ENCODE measurements at regions not wholly inside any gene's neighbourhood (a gene's known extent, or its start where the extent isn't known, plus 50 kb on each side); places are given as distances from the start of the nearest gene placed in this dataset.

DNA sequence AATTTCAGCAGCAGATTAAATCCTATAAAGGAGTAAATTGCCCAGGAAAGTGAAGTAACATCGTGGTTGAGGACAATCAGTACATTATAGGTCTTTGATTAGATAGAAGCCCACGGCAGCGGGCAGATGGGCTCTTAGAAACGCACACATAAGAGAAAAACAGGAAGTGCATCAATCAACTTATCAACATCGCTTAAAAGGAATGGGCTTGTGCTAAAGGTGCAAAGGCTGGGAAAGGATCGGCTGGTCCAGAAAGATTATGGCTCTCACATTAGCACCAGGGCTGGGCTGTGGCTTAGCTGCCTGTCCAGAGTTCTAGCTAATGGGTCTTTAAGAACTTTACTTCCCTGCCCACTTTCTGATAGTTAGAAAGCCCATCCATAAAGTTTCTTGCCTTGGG is 292.0 kb upstream of the TNRC6C start:
- FAIRE-seq, result no peak

DNA sequence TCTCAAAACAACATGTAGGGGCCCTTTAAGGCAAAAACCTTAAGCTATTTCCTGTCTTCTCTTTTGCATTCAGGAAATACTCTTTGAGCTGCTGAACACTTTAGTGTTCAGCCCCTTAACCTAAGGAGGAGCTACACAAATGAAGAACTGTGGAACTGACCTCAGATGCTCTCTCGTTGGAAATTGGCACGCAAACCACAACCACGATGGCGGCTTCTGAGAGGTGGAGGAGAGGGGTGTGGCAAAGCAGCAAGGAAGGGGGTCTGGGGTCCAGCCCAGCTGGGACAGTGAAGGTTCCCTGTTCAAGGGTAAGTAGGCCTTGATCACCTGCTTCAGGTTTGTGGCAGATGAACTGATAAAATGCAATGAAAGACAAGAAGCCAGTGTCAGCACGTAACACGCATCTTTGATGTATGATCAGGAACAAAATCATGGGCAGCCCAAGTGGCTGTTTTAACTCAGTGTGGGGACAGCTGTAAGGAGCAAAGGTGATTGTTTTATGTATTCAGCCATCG is 291.6 kb upstream of the TNRC6C start:
- FAIRE-seq, result no peak

DNA sequence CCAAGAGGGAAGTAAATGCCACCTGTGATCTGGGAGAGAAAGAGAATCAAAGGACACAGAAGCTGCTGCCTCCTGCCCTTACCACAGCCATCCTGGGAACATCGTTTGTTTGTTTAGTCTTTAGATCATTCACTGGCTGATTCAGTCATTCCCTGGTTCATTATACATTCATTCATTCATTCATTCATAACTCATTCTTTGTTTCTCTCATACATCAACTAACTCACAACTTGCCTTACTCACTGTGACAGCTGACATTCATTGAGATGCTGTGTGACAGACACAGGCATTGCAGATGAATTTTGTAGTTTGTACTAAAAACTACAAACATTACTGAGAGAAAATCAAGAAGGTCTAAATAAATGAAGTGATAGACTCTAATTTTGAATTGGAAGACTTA is 291.0 kb upstream of the TNRC6C start:
- no peak for FAIRE-seq

DNA sequence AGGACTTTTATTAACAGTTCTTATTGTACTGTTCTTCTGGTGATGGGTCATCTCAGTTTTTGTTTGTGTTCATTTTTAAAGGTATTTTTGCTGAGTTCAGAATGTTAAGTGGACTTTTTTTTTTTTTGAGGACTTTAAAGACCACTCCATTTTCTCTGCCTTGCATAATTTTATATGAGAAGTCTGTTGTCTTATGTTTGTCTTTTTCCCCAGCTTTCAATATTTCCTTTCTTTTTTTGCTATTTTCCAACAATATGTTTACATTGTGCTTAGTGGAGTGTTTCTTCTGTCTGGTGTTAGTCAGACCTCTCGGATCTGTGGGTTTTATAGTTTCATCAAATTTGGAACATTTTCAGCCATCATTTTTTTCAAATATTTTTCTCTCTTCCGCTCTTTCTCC is 290.0 kb upstream of the TNRC6C start:
- no peak for FAIRE-seq

DNA sequence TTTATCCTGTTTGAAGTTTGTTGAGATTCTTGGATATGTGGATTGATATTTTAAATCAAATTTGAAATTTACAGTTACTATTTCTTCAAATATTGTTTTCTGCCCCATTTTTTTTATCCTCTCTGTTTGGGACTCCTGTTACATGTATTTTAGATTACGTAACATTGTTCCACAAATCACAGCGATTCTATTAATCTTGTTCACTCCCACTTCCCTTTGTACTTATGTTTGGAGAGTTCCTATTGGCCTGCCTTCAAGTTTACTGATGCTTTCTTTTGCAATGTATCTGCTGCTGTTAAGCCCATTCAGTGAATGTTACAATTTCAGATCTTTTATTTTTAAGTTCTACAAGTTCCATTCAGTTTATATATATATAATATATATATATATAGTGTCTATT is 288.3 kb upstream of the TNRC6C start:
- FAIRE-seq, result no peak

DNA sequence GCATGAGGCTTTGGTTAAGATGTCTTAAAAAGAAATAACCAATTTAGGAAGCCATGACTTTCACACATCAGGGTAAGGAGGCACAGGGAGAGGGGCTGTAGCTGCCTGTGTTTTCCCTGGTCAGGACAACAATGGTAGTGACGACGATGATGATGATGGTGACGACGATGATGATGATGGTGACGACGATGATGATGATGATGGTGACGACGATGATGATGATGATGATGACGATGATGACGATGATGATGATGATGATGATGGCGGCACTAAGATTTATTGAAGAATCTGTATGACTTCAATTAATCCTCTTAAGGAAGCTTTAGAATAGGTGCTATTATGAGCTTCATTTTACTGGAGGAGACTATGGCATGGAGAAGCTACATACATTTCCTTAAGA is 284.1 kb upstream of the TNRC6C start:
- FAIRE-seq, result no peak

DNA sequence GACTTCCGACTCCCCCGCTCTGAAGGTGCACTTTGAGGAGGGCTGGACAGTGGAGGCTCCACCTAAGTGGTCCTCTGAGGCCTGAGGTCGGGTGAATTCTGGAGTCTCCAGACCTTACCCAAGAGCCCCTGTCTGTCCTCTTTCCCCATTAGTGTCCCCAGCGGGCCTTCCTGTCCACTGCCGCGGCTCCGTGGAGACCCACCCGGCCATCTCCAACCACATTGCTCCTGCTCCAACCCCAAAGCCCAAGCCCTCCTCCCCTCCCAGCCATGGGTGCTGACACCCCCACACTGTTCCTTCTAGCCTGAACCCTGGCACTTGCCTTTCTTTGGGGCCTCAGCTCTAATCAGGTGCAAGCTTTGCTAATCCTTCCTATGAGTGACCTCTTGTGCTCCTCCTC is 283.1 kb upstream of the TNRC6C start:
- FAIRE-seq, result no peak

DNA sequence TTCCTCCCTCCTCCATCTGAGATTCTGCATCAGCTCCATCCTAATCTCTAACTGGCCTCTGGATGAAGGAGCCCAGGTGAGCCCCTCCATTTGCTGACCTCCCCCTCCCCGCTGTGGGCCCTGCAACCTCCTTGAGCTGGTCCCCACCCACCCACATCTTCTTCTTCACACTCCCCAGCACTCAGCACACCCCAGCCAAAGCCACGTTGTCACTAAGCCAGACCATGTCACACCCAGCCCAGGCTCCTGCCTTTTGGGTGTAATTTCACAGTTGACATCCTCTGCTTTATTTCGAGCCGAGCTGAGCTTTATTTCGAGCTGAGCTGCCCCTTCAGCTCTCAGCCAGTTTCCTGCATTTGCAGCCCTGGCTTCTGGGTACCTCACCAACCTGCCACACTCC is 282.7 kb upstream of the TNRC6C start:
- no peak for FAIRE-seq

DNA sequence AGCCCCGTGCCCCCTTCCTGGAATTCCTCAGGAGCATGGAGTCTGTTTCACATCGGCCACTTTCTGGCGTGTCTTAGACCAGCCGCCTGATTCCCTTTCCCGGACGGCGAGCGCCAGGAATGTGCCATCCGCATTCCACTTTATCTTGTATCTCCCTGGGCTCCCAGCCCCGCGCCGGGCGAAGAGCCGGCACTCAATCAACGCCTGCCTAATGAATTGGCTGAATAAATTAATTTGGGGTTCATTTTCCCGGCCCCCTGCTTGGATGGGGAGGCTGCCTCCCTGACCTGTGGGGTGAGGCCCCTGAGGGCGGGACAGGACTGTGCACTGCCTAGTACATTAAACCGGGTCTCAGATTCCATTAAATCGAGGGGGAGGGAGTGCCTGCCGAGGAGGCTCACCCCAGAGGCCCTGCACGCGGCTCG is 282.3 kb upstream of the TNRC6C start:
- no peak for FAIRE-seq

DNA sequence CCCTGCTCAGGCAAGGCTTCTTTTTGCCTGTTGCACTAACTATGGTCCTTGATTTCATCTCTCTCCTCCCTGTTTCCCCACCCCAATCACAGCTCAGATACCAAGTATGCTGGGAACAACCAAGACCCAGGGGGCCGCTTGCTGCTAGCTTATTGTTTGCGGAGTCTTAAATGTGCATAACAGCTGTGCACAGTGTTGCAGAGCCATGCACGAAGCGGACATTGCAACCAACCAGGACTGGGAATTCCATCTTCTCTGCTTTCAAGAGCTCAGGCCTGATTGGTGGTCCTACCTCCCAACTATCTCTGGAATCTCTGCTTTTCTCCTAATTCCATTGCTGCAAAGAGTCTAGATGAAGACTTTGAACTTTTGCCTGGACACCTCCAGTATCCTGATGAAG is 281.3 kb upstream of the TNRC6C start:
- FAIRE-seq, result no peak

DNA sequence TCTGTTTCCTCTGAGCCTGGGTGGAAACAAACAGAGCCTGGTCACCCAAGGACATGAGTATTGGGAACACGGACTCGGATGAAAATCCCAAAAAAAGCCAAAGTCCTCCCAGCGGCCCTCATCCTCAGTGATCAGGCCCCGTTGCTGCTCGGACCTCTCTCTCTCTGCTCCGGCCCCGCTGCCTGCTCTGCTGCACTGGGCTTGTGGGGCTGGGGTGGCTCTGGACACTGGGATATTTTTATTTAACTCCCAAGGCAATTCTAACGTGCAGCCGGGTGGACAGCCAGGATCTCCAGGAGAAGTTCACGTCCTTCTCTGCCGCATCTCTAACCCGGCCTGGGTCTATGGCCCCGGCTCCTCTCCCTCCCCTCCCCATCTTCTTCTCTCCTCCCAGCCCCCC is 280.9 kb upstream of the TNRC6C start:
- FAIRE-seq, result no peak

DNA sequence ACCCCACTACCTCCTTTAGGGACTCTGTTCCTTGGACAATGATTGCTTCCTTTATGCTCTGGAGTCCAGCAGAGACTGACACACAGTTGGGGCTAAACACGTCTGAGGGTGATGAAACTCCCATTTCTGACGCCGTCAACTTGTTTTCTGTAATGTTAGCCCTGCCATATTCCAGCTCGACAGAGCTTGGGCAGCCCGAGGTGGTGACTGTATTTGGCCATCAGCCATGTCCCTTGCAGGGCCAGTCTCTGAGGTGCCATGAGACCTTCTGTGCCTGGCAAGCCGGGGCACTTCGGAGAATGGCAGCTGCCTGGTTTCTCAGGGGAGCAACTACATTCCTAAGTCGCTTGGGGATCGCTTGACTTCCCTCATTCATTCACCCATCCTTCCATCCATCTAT is 278.9 kb upstream of the TNRC6C start:
- no peak for FAIRE-seq

DNA sequence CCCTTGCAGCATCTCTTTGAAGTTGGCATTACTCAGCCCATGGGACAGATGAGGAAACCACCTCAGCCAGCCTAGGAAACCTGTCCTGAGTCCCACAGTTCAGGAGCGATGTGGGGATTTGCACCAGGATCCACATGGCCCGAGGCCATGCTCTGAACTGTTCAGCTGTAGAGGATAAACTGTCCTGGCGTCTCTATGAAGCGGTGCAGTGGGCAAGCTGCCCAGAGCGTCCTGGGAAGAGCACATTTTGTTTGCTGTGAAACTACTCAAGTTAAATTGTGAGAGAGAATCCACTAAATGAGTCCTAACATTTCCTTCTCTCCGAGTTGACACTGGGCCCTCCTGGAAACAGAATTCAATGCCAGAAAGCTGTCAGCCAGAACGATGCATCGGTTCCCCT is 276.6 kb upstream of the TNRC6C start:
- no peak for FAIRE-seq

DNA sequence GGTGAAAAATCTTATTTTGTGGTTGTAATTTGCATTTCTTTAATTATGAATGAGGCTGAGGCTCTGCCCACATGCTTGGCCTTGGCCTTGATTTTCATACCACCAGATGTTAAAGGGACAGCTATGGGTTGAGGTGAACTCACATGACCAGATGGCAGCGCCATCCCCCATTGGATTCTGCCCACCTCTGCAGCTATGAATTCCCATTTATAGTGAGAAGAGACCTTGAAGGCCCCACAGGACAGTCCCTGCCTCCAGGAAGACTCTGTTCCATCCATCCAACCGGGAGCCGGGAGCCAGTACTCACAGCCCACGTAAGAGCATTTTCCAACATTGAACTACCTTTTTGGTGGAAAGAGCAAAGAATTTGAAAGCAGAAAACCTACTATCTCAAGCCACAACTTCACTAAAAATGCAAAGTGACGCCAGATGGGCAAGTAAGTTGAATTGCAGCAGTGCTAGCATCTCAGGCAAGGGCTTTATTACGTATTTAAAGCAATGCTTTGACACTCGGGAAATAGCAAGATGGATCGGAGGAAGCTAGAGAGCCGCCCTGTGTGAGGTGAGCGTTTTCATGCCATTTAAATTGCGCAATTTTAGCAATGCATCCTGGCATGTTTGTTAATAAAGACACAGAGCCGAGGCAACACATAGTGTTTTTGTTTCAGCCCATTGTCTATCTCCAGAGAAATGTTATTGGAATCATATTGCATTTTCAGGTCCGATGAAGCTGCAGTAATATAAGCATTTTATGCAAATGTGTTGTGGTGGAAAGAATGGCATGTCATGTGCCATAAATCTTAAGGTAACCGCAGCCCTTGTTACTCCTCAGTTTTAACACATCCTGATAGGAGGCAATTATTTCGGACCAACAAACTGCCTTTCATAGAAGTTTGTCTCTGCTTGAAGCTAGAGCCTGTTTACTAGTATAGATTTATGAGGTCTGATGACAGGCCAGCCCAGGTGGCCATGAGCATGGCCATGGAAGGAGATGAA is 273.4 kb upstream of the TNRC6C start:
- FAIRE-seq, result no peak

DNA sequence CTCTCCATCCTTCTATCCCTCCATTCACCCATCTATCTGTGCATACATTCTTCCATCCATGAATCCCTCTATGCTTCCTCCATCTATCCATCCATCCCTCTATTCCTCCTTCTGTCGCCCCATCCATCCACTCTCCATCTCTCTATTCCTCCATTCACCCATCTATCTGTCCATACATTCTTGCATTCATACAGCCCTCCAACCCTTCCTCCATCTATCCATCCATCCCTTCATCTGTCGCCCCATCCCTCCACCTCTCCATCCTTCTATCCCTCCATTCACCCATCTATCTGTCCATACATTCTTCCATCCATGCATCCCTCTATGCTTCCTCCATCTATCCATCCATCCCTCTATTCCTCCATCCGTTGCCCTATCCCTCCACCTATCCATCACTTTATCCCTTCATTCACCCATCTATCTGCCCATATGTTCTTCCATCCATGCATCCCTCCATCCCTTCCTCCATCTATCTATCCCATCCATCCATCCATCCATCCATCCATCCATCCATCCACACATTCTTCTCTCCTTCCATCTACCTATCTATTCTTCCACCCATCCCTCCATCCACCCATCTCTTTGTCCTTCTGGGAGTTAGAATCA is 272.5 kb upstream of the TNRC6C start:
- FAIRE-seq, result no peak

DNA sequence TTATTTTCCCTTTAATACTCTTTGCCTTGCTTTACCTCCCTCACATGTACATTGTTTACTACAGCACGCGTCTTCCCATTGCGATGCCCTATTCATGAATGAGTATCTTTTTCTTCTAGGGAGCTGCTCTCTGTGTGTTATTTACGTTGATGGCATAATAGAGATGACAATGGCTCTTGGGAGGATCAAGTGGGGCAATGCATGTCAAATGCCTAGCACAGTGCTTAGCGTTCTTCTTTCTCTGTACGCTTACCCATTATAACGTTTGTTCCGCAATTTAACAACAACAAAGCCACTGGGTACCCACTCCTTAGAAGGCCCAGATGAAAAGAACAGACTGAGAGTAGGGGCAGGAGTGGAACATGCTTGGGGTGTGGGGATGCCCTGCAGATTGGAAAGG is 271.6 kb upstream of the TNRC6C start:
- FAIRE-seq, result no peak

DNA sequence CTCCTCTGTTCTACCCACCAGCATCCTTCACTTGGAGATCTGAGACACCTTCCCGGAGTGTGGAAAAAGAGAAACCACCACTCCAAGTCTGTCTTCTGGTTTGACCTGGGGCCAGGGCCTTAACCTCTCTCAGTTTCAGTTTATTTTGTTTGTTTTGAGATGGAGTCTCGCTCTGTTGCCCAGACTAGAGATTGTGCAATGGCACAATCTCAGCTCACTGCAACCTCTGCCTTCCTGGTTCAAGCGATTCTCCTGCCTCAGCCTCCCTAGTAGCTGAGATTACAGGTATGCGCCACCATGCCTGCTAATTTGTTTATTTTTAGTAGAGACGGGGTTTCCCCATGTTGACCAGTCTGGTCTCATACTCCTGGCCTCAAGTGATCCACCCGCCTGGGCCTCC is 271.1 kb upstream of the TNRC6C start:
- no peak for FAIRE-seq

DNA sequence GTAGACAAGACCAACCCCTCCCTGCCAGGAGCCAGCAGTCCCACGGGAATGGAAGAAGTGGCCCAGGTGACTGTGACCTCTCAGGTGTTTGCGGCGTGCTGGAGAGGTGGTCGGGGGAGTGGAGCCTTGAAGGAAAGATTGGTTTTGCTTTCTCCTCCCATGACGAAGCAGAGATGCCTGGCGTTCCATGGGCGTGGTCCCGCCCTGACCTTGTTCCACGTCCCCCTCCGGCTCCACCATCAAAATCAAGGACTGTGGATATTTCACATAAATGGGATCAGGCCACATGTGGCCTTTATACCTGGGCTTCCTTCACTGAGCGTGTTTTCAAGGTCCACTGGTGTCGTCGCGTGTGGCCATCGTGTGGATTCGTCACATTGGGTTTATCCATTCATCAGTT is 270.6 kb upstream of the TNRC6C start:
- no peak for FAIRE-seq

DNA sequence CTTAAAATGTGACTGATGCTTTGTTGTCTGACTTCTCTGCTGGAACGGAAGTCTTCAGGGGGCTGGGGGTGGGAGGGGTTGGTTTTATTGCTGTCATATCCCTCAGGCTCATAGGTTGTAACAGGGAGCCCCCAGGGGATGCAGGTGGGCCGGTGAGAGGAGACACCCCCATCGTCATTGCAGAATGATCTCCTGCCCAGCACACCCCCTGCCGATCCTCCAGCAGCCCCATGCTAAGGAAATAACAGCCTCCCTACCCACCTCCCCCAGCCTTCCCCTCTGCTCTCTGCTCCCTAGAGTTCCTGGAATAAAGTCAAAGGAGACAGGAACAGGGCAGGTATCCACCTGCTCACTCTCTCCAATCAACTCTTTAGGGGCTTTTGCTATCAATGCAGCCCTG is 270.1 kb upstream of the TNRC6C start:
- no peak for FAIRE-seq

DNA sequence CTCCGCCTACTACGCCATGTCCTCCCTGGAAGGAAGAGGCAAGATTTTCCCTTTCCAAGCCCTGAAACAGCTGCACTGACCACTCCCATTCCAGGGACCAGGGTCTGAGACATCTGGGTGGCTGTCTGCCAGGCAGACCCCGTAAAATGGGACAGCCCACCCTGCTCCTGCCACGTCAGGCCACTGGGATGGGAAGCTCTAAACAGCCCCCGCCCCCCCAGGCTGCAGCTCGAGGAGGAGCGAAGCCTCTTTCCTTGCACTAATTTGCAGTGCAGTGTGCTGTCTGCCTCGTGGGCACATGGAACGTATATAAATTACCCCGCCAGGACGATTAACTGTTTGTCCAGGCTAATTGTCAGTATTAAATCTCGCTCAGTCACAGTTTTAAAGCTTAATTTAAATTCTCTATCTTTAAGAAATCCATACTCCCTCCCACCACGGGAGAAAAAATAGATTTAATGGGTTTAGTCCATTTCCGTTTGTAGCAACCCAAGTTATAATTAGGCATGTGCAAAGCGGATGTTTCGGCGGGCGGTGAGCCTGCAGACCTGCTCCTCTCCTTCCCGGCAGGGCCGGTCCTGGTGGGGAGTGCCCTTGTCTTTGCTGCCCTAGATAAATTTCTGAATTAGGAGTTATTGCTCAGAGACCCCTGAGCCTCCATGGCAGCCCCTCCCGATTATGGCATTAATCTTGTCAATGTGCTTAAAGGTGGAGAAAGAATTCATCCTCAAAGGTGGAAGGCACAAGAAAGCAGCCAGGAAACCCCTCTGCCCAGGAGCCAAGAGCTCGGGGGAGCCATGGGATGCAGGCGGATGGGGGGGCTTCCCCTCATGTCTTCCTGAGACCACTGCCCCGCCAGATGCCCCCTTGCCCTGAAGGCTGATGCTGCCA is 268.0 kb upstream of the TNRC6C start:
- FAIRE-seq, result no peak

DNA sequence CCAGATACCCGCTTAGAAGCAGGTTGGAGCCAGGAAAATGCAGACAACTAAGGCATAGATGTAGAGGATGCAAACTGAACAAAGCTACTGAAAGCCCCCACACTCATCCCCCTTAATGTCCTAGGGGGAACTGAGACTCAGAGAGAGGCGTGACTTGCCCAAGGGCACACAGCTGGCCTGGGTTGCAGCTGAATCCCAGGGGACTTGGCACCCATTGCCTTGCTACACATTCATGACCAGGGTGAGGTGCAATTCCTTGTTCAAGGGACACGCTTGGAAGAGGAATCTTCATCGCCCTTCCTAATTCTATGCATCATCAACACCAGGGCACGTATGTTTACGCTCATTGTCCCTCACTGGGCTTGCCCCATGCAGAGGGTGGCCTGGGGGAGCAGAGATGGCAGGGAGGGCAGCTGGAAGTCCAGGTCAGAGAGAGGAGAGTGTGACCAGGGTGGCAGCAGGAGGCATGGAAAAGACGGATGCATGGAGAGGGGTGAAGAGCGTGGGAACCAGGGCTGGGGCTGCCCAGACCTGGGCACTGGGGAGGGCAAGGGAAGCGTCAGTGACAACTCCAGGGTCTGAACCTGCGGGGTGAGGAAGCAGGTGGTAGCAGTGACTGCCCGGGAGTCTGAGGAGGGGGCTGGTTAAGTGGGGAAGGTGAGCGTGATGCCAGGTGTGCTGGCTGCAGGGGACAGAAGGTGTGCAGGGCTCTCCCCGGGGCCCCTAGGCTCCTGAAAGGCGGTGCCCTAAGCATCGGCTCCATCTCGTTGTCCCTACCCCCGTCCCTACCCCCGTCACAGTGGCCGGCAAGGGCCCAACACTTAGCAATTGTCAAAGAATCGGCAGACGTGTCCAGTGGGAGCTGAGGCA is 267.1 kb upstream of the TNRC6C start:
- no peak for FAIRE-seq

DNA sequence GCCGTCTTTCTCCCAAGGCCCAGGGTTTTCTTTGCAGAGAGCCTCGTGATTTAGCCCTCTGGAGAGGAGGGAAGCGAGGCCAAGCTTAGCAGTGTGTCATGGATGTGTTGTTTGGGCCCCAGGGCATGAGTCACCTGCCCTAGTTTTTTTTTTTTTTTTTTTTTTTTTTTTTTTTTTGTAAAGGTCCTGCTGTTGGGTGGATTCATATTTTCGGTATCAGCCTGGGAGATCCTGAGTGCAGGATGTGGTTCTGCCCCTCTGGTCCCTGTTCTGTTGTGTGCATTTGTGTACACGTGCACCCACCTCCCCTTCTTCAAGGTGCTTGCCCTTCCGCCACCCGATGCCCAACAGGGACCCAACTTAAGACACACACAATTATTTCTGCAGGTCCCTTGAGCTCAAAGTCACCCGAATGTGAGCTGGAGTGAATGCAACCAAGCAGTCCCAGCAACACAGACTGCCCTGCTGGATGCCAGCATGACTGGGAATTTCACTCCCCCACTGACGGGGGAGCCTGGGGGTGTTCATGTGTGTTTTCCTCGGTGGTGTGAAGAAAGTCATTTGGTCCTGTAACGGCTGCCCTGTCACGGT is 265.8 kb upstream of the TNRC6C start:
- FAIRE-seq, result no peak

All from endometrium (tissue), 2 donors.